OCI-LY7 (cell line): ENCODE measurements at regions not wholly inside any gene's neighbourhood (a gene's known extent, or its start where the extent isn't known, plus 50 kb on each side); places are given as distances from the start of the nearest gene placed in this dataset.

ENCODE experiments used
- BruUV-seq: library from RNA; stranded (reverse); fragments of 400-500 nt; replicated peaks from 2 replicates; lab custom pipeline; 2021; lab: Mats Ljungman, UMichigan
- CTCF ChIA-PET: fragments of 300-600 bp; sonication (Branson Sonifier 250); formaldehyde crosslinking; loops from one replicate; lab custom pipeline; 2022; ENCODE audit warnings: antibody characterized with exemption; ENCODE audit not compliant: unreplicated experiment; lab: Charles Lee
- POLR2A ChIA-PET: fragments of 300-600 bp; sonication (Branson Sonifier 250); formaldehyde crosslinking; loops from one replicate; lab custom pipeline; 2022; ENCODE audit warnings: antibody characterized with exemption; lab: Charles Lee
- DNase-seq: peaks from one replicate; pipeline ENCODE4 v3.0.0-alpha.2; 2015; ENCODE audit warnings: low spot score
- H2AFZ ChIP-seq: fragments of 200-600 bp; sonication (generic), shearing (Covaris generic); 2 replicates; pipeline ENCODE4 v1.6.1; 2014; ENCODE audit warnings: mild to moderate bottlenecking, antibody characterized with exemption, low read length, moderate library complexity
- H3K27ac ChIP-seq: fragments of 200-600 bp; sonication (generic); 2 replicates; pipeline ENCODE4 v1.5.1; 2014; ENCODE audit warnings: mixed run types, low read depth, mild to moderate bottlenecking, moderate library complexity, low read length, inconsistent platforms; ENCODE audit not compliant: poor library complexity, severe bottlenecking
- H3K36me3 ChIP-seq: fragments of 200-600 bp; sonication (generic); 2 replicates; pipeline ENCODE4 v1.6.1; 2014; ENCODE audit warnings: mild to moderate bottlenecking, antibody characterized with exemption, low read length, moderate library complexity, mixed read lengths; ENCODE audit not compliant: insufficient read depth
- H3K4me1 ChIP-seq: fragments of 200-600 bp; sonication (generic); 2 replicates; pipeline ENCODE4 v1.5.1; 2014; ENCODE audit warnings: mild to moderate bottlenecking, low read length; ENCODE audit not compliant: insufficient read depth, poor library complexity, severe bottlenecking
- H3K4me2 ChIP-seq: fragments of 200-600 bp; sonication (generic); 2 replicates; pipeline ENCODE4 v1.6.1; 2014; ENCODE audit warnings: mild to moderate bottlenecking, low read length
- H3K4me3 ChIP-seq: fragments of 200-600 bp; sonication (generic); 2 replicates; pipeline ENCODE4 v1.5.1; 2014; ENCODE audit warnings: mild to moderate bottlenecking, low read depth, low read length; ENCODE audit not compliant: poor library complexity, severe bottlenecking
- H3K79me2 ChIP-seq: fragments of 200-600 bp; sonication (generic); 2 replicates; pipeline ENCODE4 v1.6.1; 2016; ENCODE audit warnings: low read depth, mild to moderate bottlenecking, low read length, moderate library complexity, mixed read lengths; ENCODE audit not compliant: insufficient read depth
- H3K9me2 ChIP-seq: fragments of 200-600 bp; sonication (generic); 2 replicates; pipeline ENCODE4 v1.6.1; 2016; ENCODE audit warnings: mild to moderate bottlenecking, low read length, mixed read lengths; ENCODE audit not compliant: insufficient read depth
- H3K9me3 ChIP-seq: fragments of 200-600 bp; sonication (generic); 2 replicates; pipeline ENCODE4 v1.6.1; 2014; ENCODE audit warnings: mild to moderate bottlenecking, mixed run types, low read length, mixed read lengths
- H4K20me1 ChIP-seq: fragments of 200-600 bp; sonication (generic); 2 replicates; pipeline ENCODE4 v1.6.1; 2014; ENCODE audit warnings: mild to moderate bottlenecking, antibody characterized with exemption, low read length, moderate library complexity, mixed read lengths; ENCODE audit not compliant: insufficient read depth
- EZH2phosphoT487 ChIP-seq: fragments of 200-600 bp; sonication (generic); IDR thresholded peaks from 2 replicates; pipeline ENCODE4 v1.6.1; 2018; ENCODE audit warnings: low read depth, borderline replicate concordance, mild to moderate bottlenecking, mixed run types, antibody characterized with exemption, low read length, moderate library complexity, mixed read lengths
- intact Hi-C: fragments of 100-400 bp; cut with micrococcal nuclease; formaldehyde crosslinking; loops from one replicate; pipeline ENCODE4 v1.10.0; 2022; ENCODE audit not compliant: unreplicated experiment
- TF ChIP-seq, protein P1 (sequence below): fragments of 200-600 bp; sonication (generic); conservative IDR thresholded peaks from 2 replicates; pipeline ENCODE4 v1.5.1; 2014; ENCODE audit warnings: mild to moderate bottlenecking, antibody characterized with exemption, low read length, moderate library complexity, mixed read lengths

DNA sequence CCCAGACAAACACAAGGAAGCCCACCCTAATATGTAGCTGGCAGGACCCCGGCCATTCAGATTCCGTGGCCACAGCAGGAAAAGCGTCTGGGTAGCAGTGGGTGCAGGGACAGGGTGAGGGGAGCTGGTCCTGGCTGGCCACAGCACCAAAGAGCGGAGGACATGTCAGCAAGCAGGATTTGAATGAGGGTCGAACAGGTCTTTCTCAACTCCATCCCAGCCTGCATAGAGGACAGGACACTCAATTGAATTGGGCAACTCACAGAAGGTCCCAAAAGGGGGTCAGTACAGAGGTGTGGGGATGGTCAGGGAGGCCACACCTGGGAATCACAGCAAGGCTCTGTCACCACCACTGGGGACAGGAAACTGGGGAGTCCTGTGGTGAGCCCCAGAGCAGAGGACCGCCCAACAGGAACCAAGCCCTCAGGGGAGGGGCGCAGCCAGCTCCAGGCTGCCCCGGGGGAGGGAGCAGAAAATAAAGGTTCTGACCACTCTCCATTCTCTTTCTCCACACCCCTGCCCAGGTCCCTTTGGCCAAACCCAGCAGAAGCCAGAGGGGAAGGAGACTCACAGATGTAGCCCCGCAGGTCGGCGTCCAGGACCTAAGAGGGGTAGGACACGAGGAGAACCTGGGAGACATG lies 108.7 kb upstream of the PPP2R2D start:
- Histone ChIP-seq H4K20me1 (no peaks in the 10 kb centered on the region), H3K9me2 (no peaks in the 10 kb centered on the region), H3K4me3 (no peak overlapping the region), H3K9me3 (0 out of 2 replicates have a peak, but pooled peaks cover 7% of the 10 kb centered on the region), H3K27ac (no peak overlapping the region), H3K36me3 (no peaks in the 10 kb centered on the region), H2AFZ (no peak overlapping the region), H3K4me1 (no peaks in the 10 kb centered on the region), H3K79me2 (no peaks in the 10 kb centered on the region), H3K4me2 (no peak overlapping the region)
- no peak for DNase-seq
- intact Hi-C loops, result no loop called here
- TF ChIP-seq, protein P1, sequence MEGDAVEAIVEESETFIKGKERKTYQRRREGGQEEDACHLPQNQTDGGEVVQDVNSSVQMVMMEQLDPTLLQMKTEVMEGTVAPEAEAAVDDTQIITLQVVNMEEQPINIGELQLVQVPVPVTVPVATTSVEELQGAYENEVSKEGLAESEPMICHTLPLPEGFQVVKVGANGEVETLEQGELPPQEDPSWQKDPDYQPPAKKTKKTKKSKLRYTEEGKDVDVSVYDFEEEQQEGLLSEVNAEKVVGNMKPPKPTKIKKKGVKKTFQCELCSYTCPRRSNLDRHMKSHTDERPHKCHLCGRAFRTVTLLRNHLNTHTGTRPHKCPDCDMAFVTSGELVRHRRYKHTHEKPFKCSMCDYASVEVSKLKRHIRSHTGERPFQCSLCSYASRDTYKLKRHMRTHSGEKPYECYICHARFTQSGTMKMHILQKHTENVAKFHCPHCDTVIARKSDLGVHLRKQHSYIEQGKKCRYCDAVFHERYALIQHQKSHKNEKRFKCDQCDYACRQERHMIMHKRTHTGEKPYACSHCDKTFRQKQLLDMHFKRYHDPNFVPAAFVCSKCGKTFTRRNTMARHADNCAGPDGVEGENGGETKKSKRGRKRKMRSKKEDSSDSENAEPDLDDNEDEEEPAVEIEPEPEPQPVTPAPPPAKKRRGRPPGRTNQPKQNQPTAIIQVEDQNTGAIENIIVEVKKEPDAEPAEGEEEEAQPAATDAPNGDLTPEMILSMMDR, result no peak
- TF ChIP-seq EZH2phosphoT487, result no peak
- BruUV-seq, result no TSS peak
- ChIA-PET CTCF (no interaction called here), POLR2A (no interaction called here)

DNA sequence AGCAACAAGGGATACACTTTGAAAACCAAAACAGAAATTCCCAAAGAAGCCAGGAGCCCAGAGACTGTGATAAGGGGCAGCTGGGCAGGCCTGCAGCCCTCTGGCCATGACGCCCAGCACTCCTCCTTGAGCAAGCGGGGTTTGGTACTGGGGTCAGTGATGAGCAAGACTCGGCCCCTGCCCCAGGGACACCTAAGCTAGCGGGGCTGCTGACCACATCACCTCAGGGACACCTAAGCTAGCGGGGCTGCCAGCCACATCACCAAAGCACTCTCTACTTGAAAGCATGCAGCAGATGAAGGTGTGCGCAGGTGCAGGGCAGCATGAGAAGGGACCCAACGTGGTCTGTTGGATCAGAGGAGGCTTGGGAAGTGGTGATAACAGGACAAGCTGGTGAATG lies 108.0 kb upstream of the PPP2R2D start:
- CTCF ChIA-PET, result no interaction called here
- Histone ChIP-seq H3K79me2 (no peaks in the 10 kb centered on the region), H3K9me3 (0 out of 2 replicates have a peak, but pooled peaks cover 7% of the 10 kb centered on the region), H3K4me1 (no peaks in the 10 kb centered on the region), H4K20me1 (no peaks in the 10 kb centered on the region), H3K27ac (no peak overlapping the region), H3K4me3 (no peak overlapping the region), H3K36me3 (no peaks in the 10 kb centered on the region), H2AFZ (no peak overlapping the region), H3K9me2 (no peaks in the 10 kb centered on the region), H3K4me2 (no peak overlapping the region)
- no peak for TF ChIP-seq EZH2phosphoT487
- TF ChIP-seq, protein P1, result no peak
- intact Hi-C loops, result no loop called here
- POLR2A ChIA-PET, result no interaction called here
- BruUV-seq, result no TSS peak
- DNase-seq, result no peak

DNA sequence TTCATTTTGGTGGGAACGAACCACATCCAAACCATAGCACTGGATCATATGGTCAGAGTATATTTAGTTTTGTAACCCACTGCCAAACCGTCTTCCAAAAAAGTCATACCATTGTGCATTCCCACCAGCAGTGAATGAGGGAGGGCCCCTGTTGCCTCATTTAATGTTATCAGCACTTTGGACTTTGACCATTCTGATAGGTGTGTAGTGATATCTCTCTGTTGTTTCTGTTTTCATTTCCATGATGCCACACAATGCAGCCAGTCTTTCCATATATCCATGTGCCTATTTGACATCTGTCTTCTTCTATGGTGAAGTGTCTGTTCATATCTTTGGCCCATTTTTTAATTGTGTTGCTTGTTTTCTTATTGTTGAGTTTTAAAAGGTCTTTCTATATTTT lies 105.0 kb upstream of the PPP2R2D start:
- intact Hi-C loops, result no loop called here
- Histone ChIP-seq H4K20me1 (no peaks in the 10 kb centered on the region), H3K27ac (no peak overlapping the region), H3K79me2 (no peaks in the 10 kb centered on the region), H3K9me2 (no peaks in the 10 kb centered on the region), H3K9me3 (peaks cover 8% of the 10 kb centered on the region; the same call in 1 of the 2 replicates), H2AFZ (no peak overlapping the region), H3K4me2 (no peak overlapping the region), H3K4me3 (no peak overlapping the region), H3K4me1 (no peaks in the 10 kb centered on the region), H3K36me3 (no peaks in the 10 kb centered on the region)
- ChIA-PET CTCF (no interaction called here), POLR2A (no interaction called here)
- BruUV-seq, result no TSS peak
- no peak for TF ChIP-seq EZH2phosphoT487
- TF ChIP-seq, protein P1, result no peak
- no peak for DNase-seq
